ENCODE measurements at regions not wholly inside any gene's neighbourhood (a gene's known extent, or its start where the extent isn't known, plus 50 kb on each side); places are given as distances from the start of the nearest gene placed in this dataset.
A peak's percentile ranks its signal among the peaks of the same experiment; 100 is the strongest.

DNA sequence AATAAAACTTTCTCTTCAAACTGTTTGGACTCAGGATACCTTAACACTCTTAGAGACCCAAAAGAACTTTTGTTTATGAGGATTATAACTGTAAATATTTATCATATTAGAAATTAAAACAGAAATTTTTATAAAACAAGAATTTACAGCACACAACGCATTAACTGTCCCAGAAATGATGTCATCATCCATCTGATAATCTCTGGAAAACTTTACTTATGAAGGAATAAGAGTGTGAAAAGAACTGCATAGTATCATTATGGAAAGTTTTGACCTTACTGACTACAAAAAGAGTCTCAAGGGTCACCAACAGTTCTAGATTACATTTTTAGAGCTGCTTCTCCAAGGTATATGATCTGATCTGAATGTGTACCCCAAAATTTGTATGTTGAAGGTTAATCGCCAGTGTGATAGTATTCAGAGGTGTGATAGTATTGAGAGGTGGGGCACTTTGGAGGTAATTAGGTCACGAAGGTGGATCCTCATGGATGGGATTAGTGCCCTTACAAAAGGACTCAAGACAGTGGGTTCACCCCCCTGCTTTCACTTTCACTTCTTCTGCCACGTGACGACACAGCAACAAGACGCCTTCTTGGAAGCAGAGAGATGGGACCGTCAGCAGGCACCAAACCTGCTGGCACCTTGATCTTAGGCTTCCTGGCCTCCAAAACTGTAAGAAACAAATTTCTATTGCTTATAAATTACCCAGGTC, 95.7 kb upstream of the NR5A2 start:
- peak in 1 of 2 donors; percentile 54 for ATAC-seq (ENCODE audit: low FRiP score in 2 of 2)
- DNase-seq, result peak in 1 of 2 donors; percentile 36
- no peaks in the 10 kb centered on the region for H3K36me3 ChIP-seq
- no peak for TF ChIP-seq POLR2AphosphoS5 (IDR thresholded peaks at IDR 0.05)
- H3K27me3 ChIP-seq, result no peaks in the 10 kb centered on the region
- no peak overlapping the region for H3K27ac ChIP-seq
- H3K4me3 ChIP-seq, result peak overlapping the region in 2 of 4 donors; percentile 14 to 21
- 58 to 76% methylated on average over 7 of the region's 7 CpGs for WGBS, 2 donors
- no peaks in the 10 kb centered on the region for H3K9me3 ChIP-seq
- no peaks in the 10 kb centered on the region for H3K4me1 ChIP-seq

DNA sequence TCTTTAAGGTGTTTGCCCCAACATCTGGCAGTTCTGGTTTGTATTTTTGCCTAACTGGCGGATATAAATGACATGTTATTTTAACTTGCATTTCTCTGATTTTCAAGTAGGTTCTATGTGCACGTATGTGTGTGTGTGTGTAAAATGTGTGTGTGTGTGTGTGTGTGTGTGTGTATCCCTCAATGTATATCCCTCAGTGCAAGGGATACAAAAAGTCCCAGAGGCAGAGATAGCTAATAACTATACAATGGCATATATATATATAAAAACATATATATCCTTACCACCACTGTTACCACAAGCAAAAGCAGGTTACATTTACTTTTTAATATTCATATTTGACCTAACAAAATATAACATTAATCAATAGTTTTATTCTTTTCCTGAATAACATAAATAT, 95.0 kb upstream of the NR5A2 start:
- H3K36me3 ChIP-seq, result no peaks in the 10 kb centered on the region
- peak overlapping the region in 2 of 4 donors; percentile 14 to 21 for H3K4me3 ChIP-seq
- H3K27ac ChIP-seq, result no peak overlapping the region
- H3K9me3 ChIP-seq, result no peaks in the 10 kb centered on the region
- no peaks in the 10 kb centered on the region for H3K4me1 ChIP-seq
- H3K27me3 ChIP-seq, result no peaks in the 10 kb centered on the region
- no peak for ATAC-seq (ENCODE audit: low FRiP score in 2 of 2)
- DNase-seq, result no peak
- TF ChIP-seq POLR2AphosphoS5 (IDR thresholded peaks at IDR 0.05) (no peak), POLR2A (IDR thresholded peaks at IDR 0.05) (no peak), EP300 (IDR thresholded peaks at IDR 0.05) (no peak)
- TF ChIP-seq, protein P1, sequence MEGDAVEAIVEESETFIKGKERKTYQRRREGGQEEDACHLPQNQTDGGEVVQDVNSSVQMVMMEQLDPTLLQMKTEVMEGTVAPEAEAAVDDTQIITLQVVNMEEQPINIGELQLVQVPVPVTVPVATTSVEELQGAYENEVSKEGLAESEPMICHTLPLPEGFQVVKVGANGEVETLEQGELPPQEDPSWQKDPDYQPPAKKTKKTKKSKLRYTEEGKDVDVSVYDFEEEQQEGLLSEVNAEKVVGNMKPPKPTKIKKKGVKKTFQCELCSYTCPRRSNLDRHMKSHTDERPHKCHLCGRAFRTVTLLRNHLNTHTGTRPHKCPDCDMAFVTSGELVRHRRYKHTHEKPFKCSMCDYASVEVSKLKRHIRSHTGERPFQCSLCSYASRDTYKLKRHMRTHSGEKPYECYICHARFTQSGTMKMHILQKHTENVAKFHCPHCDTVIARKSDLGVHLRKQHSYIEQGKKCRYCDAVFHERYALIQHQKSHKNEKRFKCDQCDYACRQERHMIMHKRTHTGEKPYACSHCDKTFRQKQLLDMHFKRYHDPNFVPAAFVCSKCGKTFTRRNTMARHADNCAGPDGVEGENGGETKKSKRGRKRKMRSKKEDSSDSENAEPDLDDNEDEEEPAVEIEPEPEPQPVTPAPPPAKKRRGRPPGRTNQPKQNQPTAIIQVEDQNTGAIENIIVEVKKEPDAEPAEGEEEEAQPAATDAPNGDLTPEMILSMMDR (IDR thresholded peaks at IDR 0.05), result no peak
- 77 to 84% methylated on average over 2 of the region's 2 CpGs for WGBS, 2 donors

DNA sequence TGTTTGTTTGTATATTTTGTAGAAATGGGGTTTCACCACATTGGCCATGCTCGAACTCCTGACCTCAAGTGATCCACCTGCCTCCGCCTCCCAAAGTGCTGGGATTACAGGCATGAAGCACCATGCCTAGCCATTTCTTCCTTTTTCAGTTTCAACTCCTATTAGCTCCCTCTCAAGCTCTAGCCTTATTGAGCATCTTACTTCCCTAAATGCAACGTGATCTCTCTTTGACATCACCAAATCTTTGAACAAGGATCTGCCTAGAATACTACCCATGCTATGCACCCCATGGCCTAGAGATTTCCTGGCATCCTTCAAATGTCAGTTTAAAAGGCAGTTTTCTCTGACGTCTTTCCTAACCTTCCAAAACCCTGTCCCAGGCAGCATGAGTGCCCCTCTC, 91.1 kb upstream of the NR5A2 start:
- no peak overlapping the region for H3K4me3 ChIP-seq
- DNase-seq (no peak), ATAC-seq (ENCODE audit: low FRiP score in 2 of 2) (no peak)
- WGBS, 2 donors, result 73 to 84% methylated on average over 4 of the region's 4 CpGs
- H3K9me3 ChIP-seq, result no peaks in the 10 kb centered on the region
- H3K36me3 ChIP-seq, result no peaks in the 10 kb centered on the region
- TF ChIP-seq, protein P1 (IDR thresholded peaks at IDR 0.05), result no peak
- no peak for TF ChIP-seq POLR2AphosphoS5 (IDR thresholded peaks at IDR 0.05)
- no peak for TF ChIP-seq EP300 (IDR thresholded peaks at IDR 0.05)
- no peak for TF ChIP-seq POLR2A (IDR thresholded peaks at IDR 0.05)
- no peaks in the 10 kb centered on the region for H3K27me3 ChIP-seq
- H3K27ac ChIP-seq, result no peak overlapping the region
- H3K4me1 ChIP-seq, result no peaks in the 10 kb centered on the region

DNA sequence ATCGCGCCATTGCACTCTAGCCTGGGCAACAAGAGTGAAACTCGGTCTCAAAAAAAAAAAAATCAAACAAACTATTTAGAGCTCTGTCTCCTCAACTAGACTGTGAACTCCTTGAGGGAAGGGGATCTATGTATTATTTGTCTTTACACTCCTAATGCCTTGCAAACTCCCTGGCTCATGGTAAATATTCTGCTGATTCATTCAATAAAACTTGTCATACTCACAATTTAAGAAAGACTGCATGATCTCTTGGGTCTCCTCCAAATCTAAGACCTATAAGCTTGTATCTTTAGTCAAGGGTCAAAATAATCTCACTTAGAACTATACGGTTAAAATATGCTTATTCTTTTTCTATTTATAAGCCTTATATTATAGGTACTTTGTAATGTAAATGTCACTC, 90.3 kb upstream of the NR5A2 start:
- DNase-seq (no peak), ATAC-seq (ENCODE audit: low FRiP score in 2 of 2) (no peak)
- Histone ChIP-seq H3K27ac (no peak overlapping the region), H3K36me3 (no peaks in the 10 kb centered on the region), H3K4me1 (no peaks in the 10 kb centered on the region), H3K4me3 (no peak overlapping the region), H3K27me3 (no peaks in the 10 kb centered on the region), H3K9me3 (no peaks in the 10 kb centered on the region)
- 86 to 88% methylated on average over 4 of the region's 4 CpGs for WGBS, 2 donors
- TF ChIP-seq EP300 (IDR thresholded peaks at IDR 0.05) (no peak), POLR2AphosphoS5 (IDR thresholded peaks at IDR 0.05) (no peak), POLR2A (IDR thresholded peaks at IDR 0.05) (no peak)
- TF ChIP-seq, protein P1 (IDR thresholded peaks at IDR 0.05), result no peak

DNA sequence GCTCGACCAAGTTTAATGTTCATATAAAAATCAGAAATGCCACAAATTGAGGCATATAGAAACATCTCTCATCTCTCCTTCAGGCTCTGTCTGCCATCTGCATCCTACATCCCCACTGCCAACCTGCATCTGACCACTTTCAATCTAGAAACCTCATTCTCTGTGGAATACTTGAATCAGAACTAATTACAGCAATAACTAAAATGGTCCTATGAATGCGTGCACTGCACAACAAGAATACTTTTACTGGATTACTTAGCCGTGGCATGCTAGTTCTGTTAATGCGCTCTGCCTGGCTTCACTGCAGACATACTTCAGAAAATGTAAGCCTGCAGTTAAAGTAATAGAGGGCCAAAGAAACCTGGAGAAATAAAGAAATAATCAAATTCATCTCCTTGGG, 89.8 kb upstream of the NR5A2 start:
- H3K27me3 ChIP-seq, result no peaks in the 10 kb centered on the region
- DNase-seq (no peak), ATAC-seq (ENCODE audit: low FRiP score in 2 of 2) (no peak)
- WGBS, 2 donors, result 89 to 95% methylated on average over 4 of the region's 4 CpGs
- TF ChIP-seq EP300 (IDR thresholded peaks at IDR 0.05) (no peak), POLR2AphosphoS5 (IDR thresholded peaks at IDR 0.05) (no peak), POLR2A (IDR thresholded peaks at IDR 0.05) (no peak)
- TF ChIP-seq, protein P1 (IDR thresholded peaks at IDR 0.05), result no peak
- no peak overlapping the region for H3K27ac ChIP-seq
- H3K36me3 ChIP-seq, result no peaks in the 10 kb centered on the region
- H3K9me3 ChIP-seq, result no peaks in the 10 kb centered on the region
- H3K4me1 ChIP-seq, result no peaks in the 10 kb centered on the region
- no peak overlapping the region for H3K4me3 ChIP-seq

All from upper lobe of left lung (tissue), 6 donors.